ENCODE measurements at regions not wholly inside any gene's neighbourhood (a gene's known extent, or its start where the extent isn't known, plus 50 kb on each side); places are given as distances from the start of the nearest gene placed in this dataset.

DNA sequence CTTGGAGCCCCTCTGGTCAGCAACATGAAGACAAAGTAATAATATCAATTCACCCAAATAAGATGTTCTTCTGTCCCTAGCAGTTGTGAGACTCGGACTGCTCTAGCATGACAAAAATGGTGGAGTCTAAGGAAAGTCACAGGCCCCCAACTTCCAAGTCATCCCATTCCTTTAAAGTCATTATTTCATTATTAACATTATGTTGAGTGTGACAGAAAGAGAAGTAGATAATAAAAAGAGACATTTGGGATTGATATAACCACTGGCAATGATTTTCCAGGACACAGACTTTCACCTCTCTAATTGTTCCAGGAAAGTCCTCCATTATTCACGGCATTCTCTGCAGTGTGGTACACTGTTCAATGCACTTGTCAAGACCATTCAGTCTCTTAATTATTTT is 1533.0 kb upstream of the TENM4 start:
- Histone ChIP-seq H3K79me2 (ENCODE audit: insufficient read depth, low read length) (no peaks in the 10 kb centered on the region), H3K23ac (ENCODE audit: insufficient read length, low read depth, low read length) (no peak overlapping the region), H3T11ph (ENCODE audit: low read length) (no peak overlapping the region), H4K20me1 (ENCODE audit: control insufficient read depth, insufficient read depth, insufficient read length) (no peaks in the 10 kb centered on the region), H3K4me1 (ENCODE audit: insufficient read depth, low read length) (no peaks in the 10 kb centered on the region), H3K4me2 (ENCODE audit: insufficient read depth, insufficient read length, low read length) (no peak overlapping the region), H3K4ac (ENCODE audit: low read depth, low read length) (no peak overlapping the region), H4K8ac (replicated peaks; ENCODE audit: insufficient read length, low read depth, low read length) (no peak overlapping the region), H2BK12ac (ENCODE audit: insufficient read length, low read depth, low read length) (no peak overlapping the region), H4K5ac (ENCODE audit: insufficient read length, low read depth, low read length) (no peak overlapping the region), H3K9ac (ENCODE audit: extremely low read depth, insufficient read length, low read length) (no peak overlapping the region), H2BK20ac (ENCODE audit: low read depth, low read length, poor library complexity, severe bottlenecking) (no peak overlapping the region), H3K9me3 (ENCODE audit: control insufficient read depth, low read depth, low read length) (no peaks in the 10 kb centered on the region), H3K14ac (ENCODE audit: insufficient read depth, low read length) (no peak overlapping the region), H3K27me3 (ENCODE audit: insufficient read depth, low read length) (no peaks in the 10 kb centered on the region), H3K79me1 (ENCODE audit: insufficient read depth, low read depth, low read length, poor library complexity, severe bottlenecking) (no peaks in the 10 kb centered on the region), H3K56ac (ENCODE audit: insufficient read length, low read depth, low read length) (no peak overlapping the region), H3K27ac (ENCODE audit: insufficient read length, low read depth, low read length) (no peak overlapping the region), H3K23me2 (ENCODE audit: insufficient read length, low read depth, low read length, poor library complexity, severe bottlenecking) (no peaks in the 10 kb centered on the region), H4K91ac (ENCODE audit: insufficient read length, low read depth, low read length) (no peak overlapping the region), H2AK5ac (ENCODE audit: insufficient read length, low read length) (no peak overlapping the region), H2BK5ac (ENCODE audit: insufficient read length, low read length) (no peak overlapping the region), H3K18ac (ENCODE audit: insufficient read length, low read depth, low read length) (no peak overlapping the region), H2AFZ (ENCODE audit: low read length) (no peak overlapping the region), H2BK15ac (ENCODE audit: low read depth, low read length) (no peak overlapping the region), H2BK120ac (ENCODE audit: low read depth, low read length, poor library complexity, severe bottlenecking) (no peak overlapping the region)
- H3K4me3 Mint-ChIP-seq: no peak overlapping the region
- no peaks in the 10 kb centered on the region for H3K9me3 Mint-ChIP-seq
- no peaks in the 10 kb centered on the region for H3K36me3 Mint-ChIP-seq (ENCODE audit: insufficient read depth in 1 of 3, low read depth in 3 of 3)
- WGBS (ENCODE audit: extremely low coverage, insufficient read length, low lambda C conversion rate): no CpG with 5 or more reads among the region's 2 CpGs
- H3K27me3 Mint-ChIP-seq (ENCODE audit: low read depth): no peaks in the 10 kb centered on the region
- DNase-seq: no peak
- TF ChIP-seq, protein P1, sequence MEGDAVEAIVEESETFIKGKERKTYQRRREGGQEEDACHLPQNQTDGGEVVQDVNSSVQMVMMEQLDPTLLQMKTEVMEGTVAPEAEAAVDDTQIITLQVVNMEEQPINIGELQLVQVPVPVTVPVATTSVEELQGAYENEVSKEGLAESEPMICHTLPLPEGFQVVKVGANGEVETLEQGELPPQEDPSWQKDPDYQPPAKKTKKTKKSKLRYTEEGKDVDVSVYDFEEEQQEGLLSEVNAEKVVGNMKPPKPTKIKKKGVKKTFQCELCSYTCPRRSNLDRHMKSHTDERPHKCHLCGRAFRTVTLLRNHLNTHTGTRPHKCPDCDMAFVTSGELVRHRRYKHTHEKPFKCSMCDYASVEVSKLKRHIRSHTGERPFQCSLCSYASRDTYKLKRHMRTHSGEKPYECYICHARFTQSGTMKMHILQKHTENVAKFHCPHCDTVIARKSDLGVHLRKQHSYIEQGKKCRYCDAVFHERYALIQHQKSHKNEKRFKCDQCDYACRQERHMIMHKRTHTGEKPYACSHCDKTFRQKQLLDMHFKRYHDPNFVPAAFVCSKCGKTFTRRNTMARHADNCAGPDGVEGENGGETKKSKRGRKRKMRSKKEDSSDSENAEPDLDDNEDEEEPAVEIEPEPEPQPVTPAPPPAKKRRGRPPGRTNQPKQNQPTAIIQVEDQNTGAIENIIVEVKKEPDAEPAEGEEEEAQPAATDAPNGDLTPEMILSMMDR (conservative IDR thresholded peaks at IDR 0.05): no peak
- peaks cover 5 to 6% of the 10 kb centered on the region in 2 experiments; a peak in 3 of 4 replicates for H3K4me1 Mint-ChIP-seq
- H3K27ac Mint-ChIP-seq: no peak overlapping the region

Measured in H9 (cell line).